H4 (cell line): ENCODE measurements at regions not wholly inside any gene's neighbourhood (a gene's known extent, or its start where the extent isn't known, plus 50 kb on each side); places are given as distances from the start of the nearest gene placed in this dataset.
"Not testable (repeated sequence)": the region's sequence is repeated elsewhere in the genome, so short reads cannot be mapped to it uniquely, and the experiment has no call there.

ENCODE experiments used
- DNase-seq: peaks from one replicate; pipeline ENCODE4 v3.0.0-alpha.2; 2015; ENCODE audit warnings: low spot score

- DNase-seq = not testable (repeated sequence)
Measured at GRCh38 chr2:87514034-87514433, 233.9 kb upstream of the PLGLB2 start.

- not testable (repeated sequence) for DNase-seq
Measured at GRCh38 chr2:87514515-87514914, 233.4 kb upstream of the PLGLB2 start.

GRCh38 chr2:87515226-87515625 lies 232.7 kb upstream of the PLGLB2 start:
- not testable (repeated sequence) for DNase-seq

GRCh38 chr2:87515875-87516274 lies 232.0 kb upstream of the PLGLB2 start:
- DNase-seq = not testable (repeated sequence)

- not testable (repeated sequence) for DNase-seq
Measured at GRCh38 chr2:87516369-87516967, 231.4 kb upstream of the PLGLB2 start.

GRCh38 chr2:87517438-87517837 lies 230.4 kb upstream of the PLGLB2 start:
- not testable (repeated sequence) for DNase-seq

- DNase-seq = not testable (repeated sequence)
Measured at GRCh38 chr2:87518066-87518465, 229.8 kb upstream of the PLGLB2 start.

GRCh38 chr2:87518547-87518946 lies 229.3 kb upstream of the PLGLB2 start:
- DNase-seq = not testable (repeated sequence)

- DNase-seq = not testable (repeated sequence)
Measured at GRCh38 chr2:87519158-87520011, 228.5 kb upstream of the PLGLB2 start.

GRCh38 chr2:87521057-87521456 lies 226.8 kb upstream of the PLGLB2 start:
- not testable (repeated sequence) for DNase-seq

- DNase-seq = not testable (repeated sequence)
Measured at GRCh38 chr2:87521489-87521888, 226.4 kb upstream of the PLGLB2 start.

- not testable (repeated sequence) for DNase-seq
Measured at GRCh38 chr2:87524619-87525188, 223.2 kb upstream of the PLGLB2 start.

GRCh38 chr2:87525497-87525991 lies 222.3 kb upstream of the PLGLB2 start:
- DNase-seq = not testable (repeated sequence)

GRCh38 chr2:87526258-87526657 lies 221.6 kb upstream of the PLGLB2 start:
- not testable (repeated sequence) for DNase-seq

- DNase-seq = not testable (repeated sequence)
Measured at GRCh38 chr2:87531968-87532715, 215.7 kb upstream of the PLGLB2 start.

GRCh38 chr2:87533390-87534272 lies 214.3 kb upstream of the PLGLB2 start:
- DNase-seq = not testable (repeated sequence)

- not testable (repeated sequence) for DNase-seq
Measured at GRCh38 chr2:87534273-87534889, 213.5 kb upstream of the PLGLB2 start.

- not testable (repeated sequence) for DNase-seq
Measured at GRCh38 chr2:87536427-87536826, 211.5 kb upstream of the PLGLB2 start.

- not testable (repeated sequence) for DNase-seq
Measured at GRCh38 chr2:87537251-87537671, 210.6 kb upstream of the PLGLB2 start.

- DNase-seq = not testable (repeated sequence)
Measured at GRCh38 chr2:87538268-87538667, 209.6 kb upstream of the PLGLB2 start.
